Activated naive CD8-positive, alpha-beta T cell treated with anti-CD3 and anti-CD28 coated beads, Interleukin-2, amount 10 ng/mL, durations not matched to agents 7 days and 5 days (primary cell): ENCODE measurements at regions not wholly inside any gene's neighbourhood (a gene's known extent, or its start where the extent isn't known, plus 50 kb on each side); places are given as distances from the start of the nearest gene placed in this dataset.

ENCODE experiments used
- ATAC-seq: fragments of 150-1000 bp; cut with Tn5 transposase; one replicate; pipeline ENCODE4 v1.10.0; 2021; ENCODE audit warnings: low read depth, moderate library complexity
- POLR2A ChIA-PET: fragments of 350-600 bp; sonication (Branson Sonifier 250); formaldehyde crosslinking; loops from one replicate; lab custom pipeline; 2021; ENCODE audit warnings: antibody characterized with exemption; lab: Charles Lee
- DNase-seq: peaks from one replicate; pipeline ENCODE4 v3.0.0; 2021
- H3K27ac Mint-ChIP-seq: one replicate; pipeline ENCODE4 v1.8.0; 2022; ENCODE audit warnings: mild to moderate bottlenecking, mixed read lengths
- H3K27me3 Mint-ChIP-seq: one replicate; pipeline ENCODE4 v1.8.0; 2022; ENCODE audit warnings: mild to moderate bottlenecking, moderate library complexity, mixed read lengths
- H3K36me3 Mint-ChIP-seq: one replicate; pipeline ENCODE4 v1.8.0; 2021; ENCODE audit warnings: mild to moderate bottlenecking, mixed read lengths
- H3K4me1 Mint-ChIP-seq: one replicate; pipeline ENCODE4 v1.8.0; 2021; ENCODE audit warnings: mixed read lengths
- H3K4me3 Mint-ChIP-seq: one replicate; pipeline ENCODE4 v1.8.0; 2022; ENCODE audit warnings: mild to moderate bottlenecking, moderate library complexity, mixed read lengths
- H3K9me3 Mint-ChIP-seq: one replicate; pipeline ENCODE4 v1.8.0; 2021; ENCODE audit warnings: mixed read lengths

GRCh38 chr3:54071601-54072000 is 50.8 kb upstream of the CACNA2D3 start:
- no peak overlapping the region for H3K4me3 Mint-ChIP-seq
- H3K36me3 Mint-ChIP-seq, result no peaks in the 10 kb centered on the region
- no peaks in the 10 kb centered on the region for H3K27me3 Mint-ChIP-seq
- POLR2A ChIA-PET, result no interaction called here
- H3K27ac Mint-ChIP-seq, result no peak overlapping the region
- H3K4me1 Mint-ChIP-seq, result no peaks in the 10 kb centered on the region
- peaks cover 8% of the 10 kb centered on the region for H3K9me3 Mint-ChIP-seq
- DNase-seq, result no peak
- no peak for ATAC-seq

DNA sequence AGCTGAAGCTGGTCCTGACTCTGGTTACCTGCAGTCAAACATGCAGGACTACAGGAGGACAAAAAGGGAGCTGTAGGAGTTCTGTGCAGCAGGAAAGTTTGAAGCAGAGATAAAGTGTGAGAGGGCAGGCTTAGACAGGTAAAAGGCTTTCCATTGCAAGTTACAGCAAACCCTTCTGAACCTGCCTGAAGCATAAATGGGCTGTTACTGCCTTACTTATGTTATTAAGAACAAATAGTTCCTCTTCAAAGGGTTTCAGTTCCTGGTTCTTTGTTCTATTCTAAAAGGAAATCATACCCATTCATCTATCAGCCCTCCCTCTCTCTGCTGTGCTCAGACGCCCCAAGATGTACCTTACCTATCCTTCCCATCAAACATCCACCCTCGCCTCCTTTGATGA is 52.4 kb upstream of the CACNA2D3 start:
- ATAC-seq (no peak), DNase-seq (no peak)
- H3K27ac Mint-ChIP-seq, result no peak overlapping the region
- H3K4me3 Mint-ChIP-seq, result no peak overlapping the region
- H3K4me1 Mint-ChIP-seq, result no peaks in the 10 kb centered on the region
- POLR2A ChIA-PET, result no interaction called here
- H3K9me3 Mint-ChIP-seq, result peaks cover 8% of the 10 kb centered on the region
- H3K36me3 Mint-ChIP-seq, result no peaks in the 10 kb centered on the region
- H3K27me3 Mint-ChIP-seq, result no peaks in the 10 kb centered on the region

- Mint-ChIP-seq H3K4me3 (no peak overlapping the region), H3K27ac (no peak overlapping the region), H3K9me3 (peaks cover 8% of the 10 kb centered on the region), H3K36me3 (no peaks in the 10 kb centered on the region), H3K4me1 (no peaks in the 10 kb centered on the region), H3K27me3 (no peaks in the 10 kb centered on the region)
- POLR2A ChIA-PET, result no interaction called here
- ATAC-seq, result no peak
- DNase-seq, result no peak
These were observed 55.2 kb upstream of the CACNA2D3 start for GRCh38 chr3:54067055-54067698.

DNA sequence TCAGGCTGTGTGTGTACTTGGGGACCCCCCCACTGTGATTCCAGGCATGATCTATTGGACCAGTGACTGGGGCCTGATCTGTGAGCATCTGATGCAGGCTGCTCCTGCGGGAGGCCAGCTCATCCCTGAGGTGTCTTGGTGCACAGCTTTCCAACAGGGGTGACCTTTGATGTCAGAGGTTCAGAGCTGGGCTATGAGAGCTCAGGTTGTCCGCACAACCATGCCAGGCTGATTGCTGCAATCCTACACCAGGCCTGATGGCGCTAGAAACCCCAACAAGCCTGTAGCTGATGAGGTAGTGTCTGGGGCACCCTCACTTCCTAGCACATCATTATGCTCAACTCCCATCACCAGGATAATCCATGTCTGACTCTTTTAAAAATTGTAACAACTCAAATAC is 56.1 kb upstream of the CACNA2D3 start:
- no peak for DNase-seq
- no peaks in the 10 kb centered on the region for H3K36me3 Mint-ChIP-seq
- H3K4me1 Mint-ChIP-seq, result no peaks in the 10 kb centered on the region
- POLR2A ChIA-PET, result no interaction called here
- H3K9me3 Mint-ChIP-seq, result peaks cover 8% of the 10 kb centered on the region
- no peaks in the 10 kb centered on the region for H3K27me3 Mint-ChIP-seq
- ATAC-seq, result no peak
- no peak overlapping the region for H3K27ac Mint-ChIP-seq
- no peak overlapping the region for H3K4me3 Mint-ChIP-seq

GRCh38 chr3:54065586-54065985 is 56.8 kb upstream of the CACNA2D3 start:
- no peak for DNase-seq
- POLR2A ChIA-PET, result no interaction called here
- Mint-ChIP-seq H3K27me3 (no peaks in the 10 kb centered on the region), H3K9me3 (peaks cover 4% of the 10 kb centered on the region), H3K4me3 (no peak overlapping the region), H3K4me1 (no peaks in the 10 kb centered on the region), H3K27ac (no peak overlapping the region), H3K36me3 (no peaks in the 10 kb centered on the region)
- no peak for ATAC-seq

GRCh38 chr3:54065140-54065539 is 57.2 kb upstream of the CACNA2D3 start:
- H3K9me3 Mint-ChIP-seq, result peaks cover 1% of the 10 kb centered on the region
- no peak overlapping the region for H3K27ac Mint-ChIP-seq
- H3K4me1 Mint-ChIP-seq, result no peaks in the 10 kb centered on the region
- ATAC-seq (no peak), DNase-seq (no peak)
- H3K36me3 Mint-ChIP-seq, result no peaks in the 10 kb centered on the region
- no peak overlapping the region for H3K4me3 Mint-ChIP-seq
- POLR2A ChIA-PET, result no interaction called here
- H3K27me3 Mint-ChIP-seq, result no peaks in the 10 kb centered on the region

GRCh38 chr3:54064486-54064885 is 57.9 kb upstream of the CACNA2D3 start:
- no peak for ATAC-seq
- Mint-ChIP-seq H3K4me1 (no peaks in the 10 kb centered on the region), H3K27ac (no peak overlapping the region), H3K27me3 (no peaks in the 10 kb centered on the region), H3K36me3 (no peaks in the 10 kb centered on the region), H3K9me3 (no peaks in the 10 kb centered on the region), H3K4me3 (no peak overlapping the region)
- POLR2A ChIA-PET, result no interaction called here
- DNase-seq, result no peak

DNA sequence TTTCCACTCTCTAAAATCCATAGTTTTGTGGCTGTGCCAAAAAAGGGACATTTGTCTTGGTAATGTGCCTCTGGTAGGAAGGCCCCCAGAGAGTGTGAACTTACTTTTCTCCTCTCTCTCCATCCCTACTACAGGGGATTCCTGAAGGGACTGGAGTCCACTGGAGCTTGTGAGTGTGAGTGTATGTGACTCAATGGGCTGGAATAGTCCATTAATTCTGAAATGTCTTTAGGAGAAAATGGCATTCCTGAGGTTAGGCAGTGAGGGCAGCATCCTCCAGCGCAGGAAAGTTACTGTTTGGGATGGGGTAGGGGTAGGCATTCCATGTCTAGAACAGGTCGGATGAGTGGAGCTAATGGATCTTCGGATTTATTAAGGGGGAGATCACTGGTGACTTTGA is 59.8 kb upstream of the CACNA2D3 start:
- DNase-seq, result no peak
- Mint-ChIP-seq H3K4me3 (no peak overlapping the region), H3K4me1 (no peaks in the 10 kb centered on the region), H3K27me3 (no peaks in the 10 kb centered on the region), H3K27ac (no peak overlapping the region), H3K36me3 (no peaks in the 10 kb centered on the region), H3K9me3 (no peaks in the 10 kb centered on the region)
- POLR2A ChIA-PET, result no interaction called here
- ATAC-seq, result no peak

DNA sequence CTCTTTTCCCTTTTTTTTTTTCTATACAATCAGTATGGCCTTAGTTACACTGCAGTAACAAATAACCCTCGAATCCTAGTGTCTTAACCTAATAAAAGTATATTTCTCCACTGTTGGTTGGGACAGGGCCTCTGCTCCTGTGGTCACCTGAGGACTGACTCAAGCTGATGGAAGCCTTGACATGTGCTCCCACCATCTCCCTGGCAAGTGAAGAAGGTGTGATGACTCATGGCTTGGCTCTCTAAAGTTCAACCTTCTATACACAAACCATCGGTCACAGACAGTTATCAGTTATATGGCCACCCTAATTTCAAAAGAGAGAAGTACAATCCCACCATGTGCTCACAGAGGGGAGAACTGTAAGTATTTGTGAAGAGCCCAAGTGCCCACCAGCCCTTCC is 65.8 kb upstream of the CACNA2D3 start:
- Mint-ChIP-seq H3K27me3 (peaks cover 9% of the 10 kb centered on the region), H3K9me3 (no peaks in the 10 kb centered on the region), H3K27ac (no peak overlapping the region), H3K4me3 (no peak overlapping the region), H3K4me1 (no peaks in the 10 kb centered on the region), H3K36me3 (no peaks in the 10 kb centered on the region)
- POLR2A ChIA-PET, result no interaction called here
- DNase-seq (no peak), ATAC-seq (no peak)

GRCh38 chr3:54053882-54054281 is 68.5 kb upstream of the CACNA2D3 start:
- no peak for DNase-seq
- no peaks in the 10 kb centered on the region for H3K9me3 Mint-ChIP-seq
- H3K27ac Mint-ChIP-seq, result no peak overlapping the region
- ATAC-seq, result no peak
- no peaks in the 10 kb centered on the region for H3K4me1 Mint-ChIP-seq
- no peaks in the 10 kb centered on the region for H3K36me3 Mint-ChIP-seq
- H3K4me3 Mint-ChIP-seq, result no peak overlapping the region
- POLR2A ChIA-PET, result no interaction called here
- H3K27me3 Mint-ChIP-seq, result peaks cover 9% of the 10 kb centered on the region

DNA sequence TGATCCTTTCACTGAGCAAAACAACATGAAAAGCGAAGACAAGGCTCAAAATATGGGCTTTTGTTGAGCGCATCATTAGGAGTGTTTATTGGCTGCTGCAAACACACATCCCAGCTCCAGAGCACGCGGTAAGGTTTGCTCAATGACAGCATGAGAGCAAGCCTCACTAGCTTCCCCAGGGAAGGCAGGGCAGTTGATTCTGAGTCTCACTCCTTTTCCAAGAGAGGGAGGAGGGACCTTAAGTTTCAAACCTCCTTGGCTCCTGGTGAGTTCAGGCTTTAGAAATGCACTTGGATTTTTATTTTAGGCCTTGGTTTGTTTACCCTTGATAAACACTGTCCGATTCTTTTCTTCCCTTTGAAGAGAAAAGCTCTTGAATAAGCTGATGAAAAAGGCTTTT is 69.1 kb upstream of the CACNA2D3 start:
- peaks cover 9% of the 10 kb centered on the region for H3K27me3 Mint-ChIP-seq
- no peaks in the 10 kb centered on the region for H3K9me3 Mint-ChIP-seq
- ATAC-seq (no peak), DNase-seq (no peak)
- no peaks in the 10 kb centered on the region for H3K4me1 Mint-ChIP-seq
- H3K4me3 Mint-ChIP-seq, result no peak overlapping the region
- POLR2A ChIA-PET, result no interaction called here
- H3K36me3 Mint-ChIP-seq, result no peaks in the 10 kb centered on the region
- no peak overlapping the region for H3K27ac Mint-ChIP-seq

GRCh38 chr3:54047568-54047967 is 74.8 kb upstream of the CACNA2D3 start:
- POLR2A ChIA-PET, result no interaction called here
- peaks cover 6% of the 10 kb centered on the region for H3K27me3 Mint-ChIP-seq
- H3K4me3 Mint-ChIP-seq, result no peak overlapping the region
- no peak overlapping the region for H3K27ac Mint-ChIP-seq
- no peak for ATAC-seq
- no peaks in the 10 kb centered on the region for H3K4me1 Mint-ChIP-seq
- DNase-seq, result no peak
- H3K9me3 Mint-ChIP-seq, result no peaks in the 10 kb centered on the region
- no peaks in the 10 kb centered on the region for H3K36me3 Mint-ChIP-seq

DNA sequence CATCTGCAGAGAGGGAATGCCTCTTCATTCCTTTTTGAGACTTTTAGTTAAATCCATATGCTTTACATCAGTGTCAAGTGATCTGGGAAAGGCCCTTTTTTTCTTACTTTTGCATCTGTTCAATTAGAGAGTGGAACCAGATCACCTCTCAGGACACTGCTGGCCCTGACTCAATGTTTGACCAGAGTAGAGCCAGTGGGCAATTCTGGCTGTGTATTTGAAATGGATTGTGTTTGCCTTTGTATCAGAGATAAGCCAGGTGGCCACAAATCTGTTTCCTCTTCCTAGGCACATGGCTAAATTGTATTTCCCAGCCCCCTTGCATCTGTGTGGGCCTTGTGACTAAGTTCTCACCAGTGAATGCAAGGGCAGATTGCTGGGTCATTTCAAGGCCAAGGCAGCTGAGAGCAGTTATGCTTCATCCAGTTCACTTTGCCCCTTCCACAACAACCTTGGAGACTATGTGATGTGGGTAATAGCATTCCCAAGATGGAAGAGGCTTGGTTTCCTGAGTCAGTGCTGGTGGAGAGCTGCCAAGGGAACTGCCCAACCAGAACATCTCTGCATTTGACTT is 75.6 kb upstream of the CACNA2D3 start:
- no peak overlapping the region for H3K4me3 Mint-ChIP-seq
- no peaks in the 10 kb centered on the region for H3K4me1 Mint-ChIP-seq
- POLR2A ChIA-PET, result no interaction called here
- ATAC-seq, result no peak
- DNase-seq, result no peak
- H3K27ac Mint-ChIP-seq, result no peak overlapping the region
- no peaks in the 10 kb centered on the region for H3K36me3 Mint-ChIP-seq
- no peaks in the 10 kb centered on the region for H3K9me3 Mint-ChIP-seq
- no peaks in the 10 kb centered on the region for H3K27me3 Mint-ChIP-seq

DNA sequence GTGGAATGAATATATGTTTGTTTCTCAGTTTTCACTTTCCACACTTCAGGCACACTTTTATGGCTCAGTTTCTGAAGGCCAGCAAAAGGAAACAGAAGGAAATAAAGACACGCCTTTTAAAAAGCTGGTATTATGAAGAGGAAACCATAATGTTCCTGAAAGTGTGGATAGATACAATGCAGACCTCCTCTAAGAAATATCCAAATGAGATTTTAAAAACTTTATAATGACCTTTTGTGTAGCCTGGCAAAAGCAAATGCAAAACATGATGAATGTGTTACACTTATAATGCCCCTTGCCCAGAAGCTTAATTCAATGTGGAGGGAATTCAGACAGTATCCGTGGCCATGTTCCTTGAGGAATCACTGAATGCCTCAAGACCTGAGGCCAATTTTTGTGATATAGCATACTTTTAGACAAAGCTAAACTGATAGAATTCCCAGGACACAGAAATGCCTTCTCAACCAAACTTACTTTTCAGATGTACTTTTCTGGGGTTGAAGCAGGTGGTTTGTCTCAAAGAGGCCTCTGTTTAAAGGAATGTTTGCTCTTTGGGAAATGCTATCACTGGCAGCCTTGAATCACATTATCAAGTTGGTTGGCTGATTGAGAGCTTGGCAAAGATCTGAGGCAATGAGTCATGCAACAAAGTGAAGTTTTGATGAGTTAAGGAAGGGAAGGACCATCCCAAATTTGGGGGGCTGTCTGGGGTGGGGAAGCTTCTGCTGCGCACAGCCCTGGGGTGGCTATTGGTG is 77.1 kb upstream of the CACNA2D3 start:
- no peak for ATAC-seq
- POLR2A ChIA-PET, result no interaction called here
- H3K4me3 Mint-ChIP-seq, result no peak overlapping the region
- H3K27ac Mint-ChIP-seq, result no peak overlapping the region
- H3K36me3 Mint-ChIP-seq, result no peaks in the 10 kb centered on the region
- DNase-seq, result no peak
- H3K4me1 Mint-ChIP-seq, result no peaks in the 10 kb centered on the region
- no peaks in the 10 kb centered on the region for H3K27me3 Mint-ChIP-seq
- H3K9me3 Mint-ChIP-seq, result no peaks in the 10 kb centered on the region
